ENCODE measurements at regions not wholly inside any gene's neighbourhood (a gene's known extent, or its start where the extent isn't known, plus 50 kb on each side); places are given as distances from the start of the nearest gene placed in this dataset.
"Not testable (repeated sequence)": the region's sequence is repeated elsewhere in the genome, so short reads cannot be mapped to it uniquely, and the experiment has no call there.

DNA sequence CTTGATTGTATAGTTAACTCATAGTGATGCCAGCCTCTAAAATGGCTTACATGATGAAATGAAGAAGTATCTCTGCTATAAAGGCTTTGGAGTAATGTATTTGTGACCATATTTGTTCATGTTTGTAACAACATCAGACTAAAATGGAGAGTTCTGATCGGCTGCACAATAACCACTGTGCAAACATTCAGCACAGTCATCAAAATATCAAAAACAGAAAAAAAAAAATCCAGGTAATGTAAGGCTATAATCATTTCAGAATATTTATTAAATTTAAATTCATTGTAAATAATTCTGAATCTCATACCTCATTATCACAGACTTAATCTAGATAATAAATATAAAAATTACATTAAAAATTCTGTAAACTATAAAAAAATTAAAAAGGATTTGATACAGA is 1161.8 kb downstream of the MRPL39 start:
- no peak for DNase-seq (ENCODE audit: low read depth)
- H3K4me3 ChIP-seq (ENCODE audit: low read depth, low read length): no peak overlapping the region
- TF ChIP-seq, protein P1, sequence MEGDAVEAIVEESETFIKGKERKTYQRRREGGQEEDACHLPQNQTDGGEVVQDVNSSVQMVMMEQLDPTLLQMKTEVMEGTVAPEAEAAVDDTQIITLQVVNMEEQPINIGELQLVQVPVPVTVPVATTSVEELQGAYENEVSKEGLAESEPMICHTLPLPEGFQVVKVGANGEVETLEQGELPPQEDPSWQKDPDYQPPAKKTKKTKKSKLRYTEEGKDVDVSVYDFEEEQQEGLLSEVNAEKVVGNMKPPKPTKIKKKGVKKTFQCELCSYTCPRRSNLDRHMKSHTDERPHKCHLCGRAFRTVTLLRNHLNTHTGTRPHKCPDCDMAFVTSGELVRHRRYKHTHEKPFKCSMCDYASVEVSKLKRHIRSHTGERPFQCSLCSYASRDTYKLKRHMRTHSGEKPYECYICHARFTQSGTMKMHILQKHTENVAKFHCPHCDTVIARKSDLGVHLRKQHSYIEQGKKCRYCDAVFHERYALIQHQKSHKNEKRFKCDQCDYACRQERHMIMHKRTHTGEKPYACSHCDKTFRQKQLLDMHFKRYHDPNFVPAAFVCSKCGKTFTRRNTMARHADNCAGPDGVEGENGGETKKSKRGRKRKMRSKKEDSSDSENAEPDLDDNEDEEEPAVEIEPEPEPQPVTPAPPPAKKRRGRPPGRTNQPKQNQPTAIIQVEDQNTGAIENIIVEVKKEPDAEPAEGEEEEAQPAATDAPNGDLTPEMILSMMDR (conservative IDR thresholded peaks at IDR 0.05; ENCODE audit: low read depth, low read length): no peak

DNA sequence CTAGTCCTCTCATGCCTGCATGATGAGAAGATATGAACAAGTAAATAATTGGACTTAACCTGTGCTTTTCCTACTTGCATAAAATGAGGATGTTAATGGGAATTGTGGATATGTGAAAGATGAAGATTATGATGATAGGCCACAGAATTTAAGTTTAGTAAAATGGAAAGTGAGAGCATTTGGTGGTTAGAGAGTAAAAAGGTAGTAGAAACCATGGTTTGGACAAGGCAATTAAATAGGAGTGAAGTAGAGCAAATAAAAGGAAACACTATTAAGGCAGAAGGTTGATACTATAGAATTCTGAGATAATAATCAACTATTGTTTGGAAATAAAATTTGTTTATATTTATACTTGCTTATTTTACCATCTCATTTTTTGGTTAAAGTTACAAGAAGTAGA is 1162.5 kb downstream of the MRPL39 start:
- DNase-seq (ENCODE audit: low read depth): no peak
- H3K4me3 ChIP-seq (ENCODE audit: low read depth, low read length): no peak overlapping the region
- TF ChIP-seq, protein P1 (conservative IDR thresholded peaks at IDR 0.05; ENCODE audit: low read depth, low read length): no peak

DNA sequence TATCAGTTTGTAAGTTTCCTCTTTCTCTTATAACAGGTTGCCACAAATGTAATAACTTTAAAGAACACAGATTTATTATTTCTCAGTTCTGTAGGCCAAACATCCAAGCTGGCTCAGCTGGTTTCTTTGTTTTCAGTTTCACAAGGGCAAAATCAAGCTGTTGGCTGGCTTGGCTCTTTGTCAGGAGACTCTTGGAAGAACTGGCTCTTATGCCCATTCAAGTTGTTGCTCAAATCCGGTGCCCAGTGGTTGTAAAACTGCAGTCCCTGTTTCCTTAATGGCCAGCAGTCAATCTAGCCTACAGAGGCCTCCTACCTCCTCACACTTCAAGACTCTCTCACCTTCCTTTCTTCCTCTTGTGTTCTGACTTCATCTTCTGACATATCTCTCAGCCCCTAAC is 1171.0 kb downstream of the MRPL39 start:
- TF ChIP-seq, protein P1 (conservative IDR thresholded peaks at IDR 0.05; ENCODE audit: low read depth, low read length): no peak
- H3K4me3 ChIP-seq (ENCODE audit: low read depth, low read length): no peak overlapping the region
- DNase-seq (ENCODE audit: low read depth): no peak

DNA sequence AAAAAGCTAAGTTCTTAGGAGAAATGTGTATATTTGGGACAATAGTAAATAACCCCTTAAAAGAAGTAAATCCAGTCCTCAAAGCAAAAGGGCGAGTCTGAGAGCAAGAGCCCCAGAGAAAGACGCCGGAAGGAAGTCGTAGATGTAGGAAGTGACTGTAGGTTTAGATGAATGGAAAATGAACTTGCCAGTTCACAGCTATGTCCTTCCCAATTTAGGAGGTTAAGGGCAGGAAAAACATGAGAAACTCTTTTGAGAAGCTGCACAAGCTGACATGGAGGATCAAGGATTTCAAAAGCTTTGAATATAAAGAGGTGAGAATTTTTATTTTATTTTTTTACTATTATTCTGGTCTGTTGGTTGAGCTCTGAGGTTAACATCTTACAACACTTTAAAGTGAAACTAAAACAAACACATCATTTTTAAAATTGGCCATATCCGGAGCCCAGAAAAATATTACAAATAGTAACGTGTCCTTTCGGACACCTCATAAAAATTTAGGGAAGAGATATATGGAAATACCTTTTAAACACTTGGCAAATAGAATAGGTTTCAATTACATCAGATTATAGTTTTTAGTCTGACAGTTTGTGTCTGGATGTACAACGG is 1178.6 kb downstream of the MRPL39 start:
- no peak overlapping the region for H3K4me3 ChIP-seq (ENCODE audit: low read depth, low read length)
- no peak for DNase-seq (ENCODE audit: low read depth)
- TF ChIP-seq, protein P1 (conservative IDR thresholded peaks at IDR 0.05; ENCODE audit: low read depth, low read length): no peak

DNA sequence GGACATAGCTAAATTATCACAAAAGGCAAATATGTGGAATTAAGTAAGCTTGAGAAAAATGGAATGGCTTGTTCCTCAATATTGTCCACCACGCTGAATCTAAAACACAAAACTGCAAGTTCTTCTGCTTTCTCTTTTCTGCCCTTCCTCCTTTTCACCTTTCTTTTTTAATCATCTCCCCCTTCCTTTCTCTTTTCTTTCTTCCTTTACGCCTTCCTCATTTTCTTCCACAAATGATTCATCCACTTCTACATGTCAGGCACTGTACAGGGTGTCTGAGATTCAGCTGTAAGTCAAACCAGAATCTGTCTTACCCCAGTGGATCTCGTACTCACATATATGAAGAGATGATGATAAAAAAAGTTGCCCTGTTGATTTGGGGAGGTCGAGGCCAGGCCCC is 1182.5 kb downstream of the MRPL39 start:
- DNase-seq (ENCODE audit: low read depth): no peak
- no peak overlapping the region for H3K4me3 ChIP-seq (ENCODE audit: low read depth, low read length)
- TF ChIP-seq, protein P1 (conservative IDR thresholded peaks at IDR 0.05; ENCODE audit: low read depth, low read length): no peak

DNA sequence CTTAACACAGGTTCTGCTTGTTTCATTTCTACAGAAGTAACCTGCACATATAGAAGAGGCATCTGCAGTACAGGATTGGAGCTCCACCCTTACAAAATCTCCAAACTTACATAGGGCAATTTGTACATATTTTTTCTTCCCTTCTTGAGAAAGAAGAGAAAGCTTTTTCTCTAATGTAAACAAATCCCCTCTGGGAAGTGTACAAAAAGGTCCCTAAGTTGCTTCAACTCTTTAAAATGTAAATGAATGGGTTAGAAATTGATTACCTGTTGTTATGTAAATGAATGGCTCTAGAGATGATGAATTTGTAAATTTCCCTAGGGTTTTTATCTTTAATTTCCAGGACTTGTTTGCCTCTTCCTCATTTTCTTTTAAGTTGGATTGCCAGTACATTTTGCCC is 1183.7 kb downstream of the MRPL39 start:
- TF ChIP-seq, protein P1 (conservative IDR thresholded peaks at IDR 0.05; ENCODE audit: low read depth, low read length): no peak

DNA sequence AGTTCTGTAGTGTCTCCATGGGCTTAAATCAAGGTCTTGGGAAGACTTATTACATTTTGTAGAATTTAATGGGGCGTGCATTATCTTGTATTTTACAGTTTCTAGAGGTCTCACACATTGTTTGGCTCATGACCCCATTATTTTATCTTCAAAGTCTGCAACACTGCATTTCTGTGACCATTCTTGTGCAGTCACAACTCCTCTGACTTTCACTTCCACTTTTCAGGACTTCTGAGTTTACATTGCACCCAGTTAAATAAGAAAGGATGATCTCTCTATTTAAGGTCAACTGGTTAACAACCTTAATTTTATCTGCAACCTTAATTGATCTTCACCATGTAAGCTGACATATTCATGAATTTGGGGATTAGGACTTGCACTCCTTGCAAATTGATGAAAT is 1186.6 kb downstream of the MRPL39 start:
- H3K4me3 ChIP-seq (ENCODE audit: low read depth, low read length): no peak overlapping the region
- TF ChIP-seq, protein P1 (conservative IDR thresholded peaks at IDR 0.05; ENCODE audit: low read depth, low read length): no peak
- no peak for DNase-seq (ENCODE audit: low read depth)

More for the DNA sequence above, 1183.7 kb downstream of the MRPL39 start:
- no peak overlapping the region for H3K4me3 ChIP-seq (ENCODE audit: low read depth, low read length)
- no peak for DNase-seq (ENCODE audit: low read depth)

DNA sequence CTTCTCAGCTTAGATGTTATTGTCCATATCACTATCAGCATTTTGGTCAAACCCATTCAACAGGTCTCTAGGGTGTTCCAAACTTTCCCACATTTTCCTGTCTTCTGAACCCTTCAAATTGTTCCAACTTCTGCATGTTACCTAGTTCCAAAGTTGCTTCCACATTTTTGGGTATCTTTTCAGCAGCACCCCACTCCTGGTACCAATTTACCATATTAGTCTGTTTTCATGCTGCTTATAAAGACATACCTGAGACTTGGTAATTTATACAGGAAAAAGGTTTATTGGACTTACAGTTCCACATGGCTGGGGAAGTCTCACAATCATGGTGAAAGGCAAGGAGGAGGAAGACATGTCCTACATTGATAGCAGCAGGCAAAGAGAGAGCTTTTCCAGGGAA is 1187.6 kb downstream of the MRPL39 start:
- H3K4me3 ChIP-seq (ENCODE audit: low read depth, low read length); DNase-seq (ENCODE audit: low read depth): not testable (repeated sequence)
